Activated CD4-positive, alpha-beta T cell treated with anti-CD3 and anti-CD28 coated beads for 36 hours (primary cell): ENCODE measurements at regions not wholly inside any gene's neighbourhood (a gene's known extent, or its start where the extent isn't known, plus 50 kb on each side); places are given as distances from the start of the nearest gene placed in this dataset.
"Not testable (repeated sequence)": the region's sequence is repeated elsewhere in the genome, so short reads cannot be mapped to it uniquely, and the experiment has no call there.

Experiments
- ATAC-seq: fragments of 200-7000 bp; cut with Tn5 transposase; one replicate; pipeline ENCODE4 v1.10.0; 2021; ENCODE audit warnings: mild to moderate bottlenecking, moderate library complexity
- CTCF ChIA-PET: fragments of 350-600 bp; sonication (Branson Sonifier 250); formaldehyde crosslinking; loops from one replicate; lab custom pipeline; 2021; ENCODE audit warnings: antibody characterized with exemption; lab: Charles Lee
- POLR2A ChIA-PET: fragments of 350-600 bp; sonication (Branson Sonifier 250); formaldehyde crosslinking; loops from one replicate; lab custom pipeline; 2021; ENCODE audit warnings: antibody characterized with exemption, inconsistent platforms; lab: Charles Lee
- DNase-seq: peaks from one replicate; pipeline ENCODE4 v3.0.0-alpha.2; 2020
- H3K27ac Mint-ChIP-seq: one replicate; pipeline ENCODE4 v1.8.0; 2021; ENCODE audit warnings: mixed read lengths
- H3K27me3 Mint-ChIP-seq: one replicate; pipeline ENCODE4 v1.8.0; 2021; ENCODE audit warnings: mixed read lengths
- H3K36me3 Mint-ChIP-seq: one replicate; pipeline ENCODE4 v1.8.0; 2021; ENCODE audit warnings: low read depth, mixed read lengths
- H3K4me1 Mint-ChIP-seq: one replicate; pipeline ENCODE4 v1.8.0; 2021; ENCODE audit warnings: mixed read lengths
- H3K4me3 Mint-ChIP-seq: one replicate; pipeline ENCODE4 v1.8.0; 2021; ENCODE audit warnings: mild to moderate bottlenecking, moderate library complexity, mixed read lengths
- H3K9me3 Mint-ChIP-seq: one replicate; pipeline ENCODE4 v1.8.0; 2021; ENCODE audit warnings: low read depth, mixed read lengths
- intact Hi-C, 2 experiments: fragments of 100-400 bp; cut with DNase I in 1 of 2; cut with micrococcal nuclease in 1 of 2; formaldehyde crosslinking; loops; one replicate each; pipeline versions ENCODE4 v1.14.2 to v1.15.1; 2022 to 2024; cut with DNase I, micrococcal nuclease

DNA sequence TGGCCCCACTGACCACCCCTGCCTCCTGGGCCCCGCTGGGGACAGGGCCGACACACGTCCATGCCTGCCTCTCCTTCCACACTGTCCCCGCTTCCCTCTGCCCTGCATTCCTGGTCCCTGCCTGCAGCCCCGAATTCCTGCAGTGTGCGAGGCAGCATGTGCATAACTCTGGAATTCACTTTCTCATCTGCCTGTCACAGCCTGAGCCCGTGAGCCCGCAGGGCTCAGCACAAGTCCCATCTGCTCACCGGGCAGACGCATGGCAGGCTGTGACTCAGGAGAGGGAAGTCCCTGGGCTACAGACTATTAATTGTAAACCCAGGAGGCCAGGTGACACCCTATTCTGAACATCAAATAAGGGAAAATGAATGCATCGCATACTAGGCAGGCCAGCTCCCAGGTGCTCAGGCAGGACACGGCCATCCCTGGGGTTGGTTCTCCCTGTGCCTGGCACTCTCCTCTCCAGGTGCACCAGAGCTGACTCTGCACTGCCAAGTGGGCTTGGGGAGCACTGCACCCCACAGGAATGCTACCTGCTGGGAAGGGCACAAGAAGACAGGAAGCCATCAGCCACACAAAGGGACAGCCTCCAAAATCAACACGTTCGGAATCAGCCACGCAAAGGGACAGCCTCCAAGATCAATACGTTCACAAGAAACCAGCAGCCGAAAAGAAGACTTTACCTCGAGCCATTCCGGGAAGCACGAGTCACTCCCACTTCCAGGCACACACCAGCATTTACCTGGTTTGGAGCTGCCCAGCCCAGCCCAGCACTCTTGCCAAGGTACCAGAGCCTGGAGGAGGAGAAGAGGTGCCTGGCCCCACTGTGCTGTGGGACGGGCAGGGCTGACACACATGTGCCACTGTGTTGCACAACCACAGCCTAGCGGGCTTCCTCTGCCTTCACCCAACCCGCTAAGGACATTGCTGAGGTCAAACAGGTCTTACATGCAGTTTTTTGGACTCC, 65.9 kb downstream of the DLL1 start:
- ChIA-PET POLR2A (no interaction called here), CTCF (interaction anchor here (0.5 kb wide), 1 partner anchor 173 kb away, joined by 3 read pairs; no protein-coding TSS in a partner anchor)
- intact Hi-C loops, result no loop called here
- Mint-ChIP-seq H3K27ac (no peak overlapping the region), H3K4me1 (peaks cover 14% of the 10 kb centered on the region), H3K27me3 (no peaks in the 10 kb centered on the region), H3K4me3 (no peak overlapping the region), H3K36me3 (no peaks in the 10 kb centered on the region), H3K9me3 (no peaks in the 10 kb centered on the region)
- ATAC-seq (no peak), DNase-seq (no peak)

- Mint-ChIP-seq H3K4me1 (peaks cover 14% of the 10 kb centered on the region), H3K9me3 (no peaks in the 10 kb centered on the region), H3K4me3 (no peak overlapping the region), H3K27ac (no peak overlapping the region), H3K27me3 (no peaks in the 10 kb centered on the region), H3K36me3 (no peaks in the 10 kb centered on the region)
- DNase-seq (no peak), ATAC-seq (no peak)
- CTCF ChIA-PET, result interaction anchor here (0.5 kb wide), 1 partner anchor 173 kb away, joined by 3 read pairs; no protein-coding TSS in a partner anchor
- intact Hi-C loops, result no loop called here
- POLR2A ChIA-PET, result no interaction called here
Observed at GRCh38 chr6:170223718-170224693, 66.9 kb downstream of the DLL1 start.

DNA sequence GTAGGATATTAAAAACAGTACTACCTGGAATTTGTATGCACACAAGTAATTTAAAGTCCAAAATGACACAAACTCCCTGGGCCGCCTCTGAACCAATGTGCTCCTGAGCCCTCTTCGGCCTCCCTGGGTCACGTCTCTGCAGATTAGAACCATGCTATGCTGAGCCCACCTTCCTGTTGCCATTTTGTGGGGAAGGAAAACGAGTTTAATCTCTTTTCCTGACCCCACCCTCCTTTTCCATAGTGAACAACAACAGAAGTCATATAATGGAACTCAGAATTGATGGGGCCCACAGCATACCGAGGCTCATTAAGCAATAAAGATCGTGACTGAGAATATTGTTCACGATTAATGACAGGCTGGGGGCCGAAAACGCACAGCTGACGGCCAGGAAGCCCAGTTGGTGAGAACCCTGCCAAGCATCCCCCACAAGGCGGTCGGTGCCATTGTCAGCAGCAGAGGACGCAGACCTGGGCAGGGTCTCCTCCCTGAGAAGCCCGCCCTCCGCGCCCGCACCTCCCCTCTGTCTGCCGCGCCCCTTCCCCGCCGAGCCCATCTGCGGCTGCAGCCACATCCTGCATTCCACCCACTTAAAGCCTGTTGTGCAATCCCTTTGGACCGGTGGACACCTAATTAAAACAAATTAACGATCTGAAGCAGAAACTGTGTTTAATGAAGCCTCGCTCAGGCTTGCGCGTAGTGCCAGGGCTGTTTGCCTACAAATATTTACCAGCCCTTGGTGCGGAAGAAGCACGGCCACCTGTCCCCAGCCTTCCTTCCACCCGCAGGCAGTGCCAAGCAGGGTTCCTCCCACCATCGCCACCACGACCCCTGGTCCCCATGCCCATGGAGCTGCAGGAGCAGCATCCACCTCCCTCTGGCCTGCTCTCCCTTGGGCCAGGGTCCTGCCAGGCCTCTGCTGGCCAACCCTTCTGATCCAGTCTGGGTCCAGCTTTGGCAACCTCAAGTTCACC, 68.1 kb downstream of the DLL1 start:
- ATAC-seq, result no peak
- Mint-ChIP-seq H3K9me3 (no peaks in the 10 kb centered on the region), H3K27me3 (no peaks in the 10 kb centered on the region), H3K27ac (no peak overlapping the region), H3K4me1 (peaks cover 14% of the 10 kb centered on the region), H3K36me3 (no peaks in the 10 kb centered on the region), H3K4me3 (no peak overlapping the region)
- CTCF ChIA-PET, result no interaction called here
- no peak for DNase-seq
- intact Hi-C loops, result no loop called here
- POLR2A ChIA-PET, result no interaction called here

DNA sequence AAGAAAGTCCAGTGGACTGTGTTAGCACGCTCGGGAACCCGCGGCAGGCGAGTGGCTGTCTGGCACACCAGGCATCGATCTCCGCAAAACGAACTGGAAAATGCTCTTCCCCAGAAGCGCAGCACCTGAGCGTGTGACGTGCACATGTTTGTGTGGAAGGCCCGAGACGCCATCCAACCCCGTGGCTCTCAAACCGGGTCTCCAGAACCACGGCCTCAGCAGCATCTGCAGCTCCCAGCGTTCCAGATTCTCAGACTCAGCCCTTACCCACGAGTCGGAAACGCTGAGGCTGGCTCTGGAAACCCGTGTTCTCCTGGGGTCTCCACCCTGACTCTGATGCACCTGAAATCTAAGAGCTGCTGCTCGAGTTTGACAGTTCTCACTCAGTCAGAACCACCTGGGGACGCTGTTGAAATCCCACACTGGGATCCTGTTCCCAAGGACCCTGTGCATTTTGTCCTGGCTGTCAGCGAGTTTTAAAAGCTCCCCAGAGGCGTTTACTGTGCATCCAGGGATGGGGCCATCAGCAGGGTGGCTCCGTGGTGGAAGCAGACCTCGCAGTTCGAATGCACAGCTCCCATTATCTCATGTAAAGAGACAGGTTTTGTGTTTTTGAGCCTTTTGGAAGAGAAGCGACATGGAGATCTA, 69.0 kb downstream of the DLL1 start:
- Mint-ChIP-seq H3K4me3 (no peak overlapping the region), H3K9me3 (no peaks in the 10 kb centered on the region), H3K27ac (no peak overlapping the region), H3K4me1 (peaks cover 14% of the 10 kb centered on the region), H3K27me3 (no peaks in the 10 kb centered on the region), H3K36me3 (no peaks in the 10 kb centered on the region)
- ChIA-PET POLR2A (no interaction called here), CTCF (interaction anchor here (0.6 kb wide), 1 partner anchor 1804 kb away, joined by 3 read pairs; no protein-coding TSS in a partner anchor)
- DNase-seq (no peak), ATAC-seq (no peak)
- intact Hi-C loops, result no loop called here

GRCh38 chr6:170221052-170221752, 69.7 kb downstream of the DLL1 start:
- Mint-ChIP-seq H3K4me1 (peaks cover 14% of the 10 kb centered on the region), H3K9me3 (no peaks in the 10 kb centered on the region), H3K36me3 (no peaks in the 10 kb centered on the region), H3K4me3 (no peak overlapping the region), H3K27me3 (no peaks in the 10 kb centered on the region), H3K27ac (no peak overlapping the region)
- DNase-seq (no peak), ATAC-seq (no peak)
- CTCF ChIA-PET, result interaction anchor here (0.6 kb wide), 1 partner anchor 1803 kb away, joined by 3 read pairs; no protein-coding TSS in a partner anchor
- intact Hi-C loops, result no loop called here
- POLR2A ChIA-PET, result no interaction called here

- POLR2A ChIA-PET, DNase-seq, H3K27ac Mint-ChIP-seq, H3K4me3 Mint-ChIP-seq, H3K36me3 Mint-ChIP-seq, ATAC-seq, H3K27me3 Mint-ChIP-seq, intact Hi-C loops, H3K4me1 Mint-ChIP-seq, CTCF ChIA-PET, H3K9me3 Mint-ChIP-seq: not testable (repeated sequence)
Observed at GRCh38 chr6:170213637-170214018, 77.2 kb downstream of the DLL1 start.

- intact Hi-C loops, result no loop called here
- CTCF ChIA-PET, result no interaction called here
- Mint-ChIP-seq H3K4me1 (no peaks in the 10 kb centered on the region), H3K36me3 (no peaks in the 10 kb centered on the region), H3K27ac (no peak overlapping the region), H3K9me3 (no peaks in the 10 kb centered on the region), H3K4me3 (no peak overlapping the region), H3K27me3 (no peaks in the 10 kb centered on the region)
- no peak for DNase-seq
- ATAC-seq, result no peak
- POLR2A ChIA-PET, result no interaction called here
Observed at GRCh38 chr6:170212956-170213636, 77.8 kb downstream of the DLL1 start.

DNA sequence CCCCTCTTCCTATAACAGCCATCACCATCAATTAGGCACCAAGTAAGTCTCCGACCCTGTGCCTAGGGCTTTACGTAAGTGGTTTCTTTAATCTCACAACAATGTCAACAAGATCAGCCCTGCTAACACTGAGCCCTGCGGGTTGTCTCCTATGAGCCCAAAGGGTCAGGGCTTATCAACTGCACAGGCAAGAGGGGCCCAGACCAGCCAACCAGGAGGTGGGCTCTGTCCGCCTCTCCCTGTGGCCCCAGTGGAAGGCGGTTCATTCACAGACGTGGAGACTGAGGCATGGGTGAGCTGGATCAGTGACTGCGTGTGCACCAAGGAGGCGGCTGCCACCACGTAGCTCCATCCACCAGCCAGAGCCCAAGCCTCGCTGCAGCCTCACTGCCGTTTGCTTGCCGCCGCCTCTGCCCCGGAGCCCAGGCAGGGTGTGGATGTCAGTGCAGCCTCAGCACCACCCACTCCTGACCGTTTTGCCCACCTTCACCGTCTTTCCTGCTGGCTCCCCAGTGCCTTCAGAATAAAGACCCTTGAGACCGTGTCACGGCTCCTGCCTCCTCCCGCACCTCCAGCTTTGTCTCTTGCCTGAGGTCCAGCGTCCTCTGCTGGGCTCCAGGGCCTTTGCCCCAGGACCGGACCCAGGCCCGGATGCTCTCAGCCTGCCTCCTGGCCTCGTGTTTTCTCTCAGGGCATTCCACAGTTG, 78.7 kb downstream of the DLL1 start:
- no peaks in the 10 kb centered on the region for H3K27me3 Mint-ChIP-seq
- intact Hi-C loops, result no loop called here
- no peak for DNase-seq
- no peaks in the 10 kb centered on the region for H3K36me3 Mint-ChIP-seq
- no peak for ATAC-seq
- H3K4me1 Mint-ChIP-seq, result no peaks in the 10 kb centered on the region
- ChIA-PET CTCF (no interaction called here), POLR2A (no interaction called here)
- no peak overlapping the region for H3K4me3 Mint-ChIP-seq
- H3K9me3 Mint-ChIP-seq, result no peaks in the 10 kb centered on the region
- H3K27ac Mint-ChIP-seq, result no peak overlapping the region

DNA sequence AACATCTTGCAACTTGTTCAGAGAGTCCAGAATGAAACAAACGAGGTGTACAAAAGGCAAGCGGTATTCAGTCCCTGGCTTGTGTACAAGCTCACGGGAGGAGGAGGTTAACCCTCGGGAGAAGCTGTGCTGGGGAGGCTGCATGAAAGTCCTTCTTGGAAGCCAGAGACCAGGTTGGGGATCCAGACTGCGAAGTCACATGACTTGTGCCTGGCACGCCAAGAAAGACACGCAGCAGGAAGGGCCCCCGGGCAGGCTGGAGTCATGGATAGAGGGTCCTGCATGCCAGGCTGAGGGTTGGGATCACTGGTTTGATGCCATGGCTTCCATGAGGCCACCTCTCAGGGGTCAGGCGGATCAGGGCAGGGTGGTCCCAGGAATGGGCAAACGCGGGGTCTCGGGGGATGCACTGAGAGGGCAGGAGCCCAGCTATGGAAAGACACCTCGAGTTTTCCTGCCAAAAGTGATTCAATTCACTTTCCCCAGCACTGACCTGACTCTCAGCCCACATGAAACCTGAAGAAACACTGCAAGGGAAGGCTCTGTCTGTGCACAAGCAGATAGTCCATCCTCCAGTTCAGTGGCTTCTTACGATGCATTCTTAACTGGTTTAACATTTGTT, 79.4 kb downstream of the DLL1 start:
- Mint-ChIP-seq H3K36me3 (no peaks in the 10 kb centered on the region), H3K27me3 (no peaks in the 10 kb centered on the region), H3K4me3 (no peak overlapping the region), H3K4me1 (no peaks in the 10 kb centered on the region), H3K9me3 (no peaks in the 10 kb centered on the region), H3K27ac (no peak overlapping the region)
- POLR2A ChIA-PET, result no interaction called here
- intact Hi-C loops, result no loop called here
- ATAC-seq (no peak), DNase-seq (no peak)
- CTCF ChIA-PET, result no interaction called here
